HG02840 (cell line): ENCODE measurements at regions not wholly inside any gene's neighbourhood (a gene's known extent, or its start where the extent isn't known, plus 50 kb on each side); places are given as distances from the start of the nearest gene placed in this dataset.
"Not testable (repeated sequence)": the region's sequence is repeated elsewhere in the genome, so short reads cannot be mapped to it uniquely, and the experiment has no call there.

Experiments
- ATAC-seq: cut with Tn5 transposase; IDR thresholded peaks from one replicate; pipeline ENCODE4 v1.9.1; 2021; ENCODE audit warnings: mild to moderate bottlenecking, moderate library complexity, moderate number of reproducible peaks; ENCODE audit not compliant: unreplicated experiment, low FRiP score

DNA sequence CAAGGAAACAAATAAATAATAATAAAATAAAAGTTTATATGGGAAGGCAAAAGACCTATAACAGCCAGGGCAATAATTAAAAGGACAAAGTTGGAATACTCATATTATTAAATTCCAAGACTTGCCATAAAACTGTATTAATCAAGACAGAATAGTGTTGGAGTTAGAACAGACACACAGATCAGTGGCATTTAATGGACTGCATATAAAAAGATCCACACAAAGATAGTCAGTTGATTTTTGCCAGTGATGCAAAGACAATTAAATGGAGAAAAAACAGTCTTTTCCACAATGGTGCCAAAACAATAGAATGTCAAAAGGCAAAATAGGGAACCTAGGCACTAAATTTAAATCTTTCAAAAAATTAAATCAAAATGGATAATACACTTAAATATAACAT, 587.1 kb upstream of the GRIA3 start:
- ATAC-seq, result no peak

DNA sequence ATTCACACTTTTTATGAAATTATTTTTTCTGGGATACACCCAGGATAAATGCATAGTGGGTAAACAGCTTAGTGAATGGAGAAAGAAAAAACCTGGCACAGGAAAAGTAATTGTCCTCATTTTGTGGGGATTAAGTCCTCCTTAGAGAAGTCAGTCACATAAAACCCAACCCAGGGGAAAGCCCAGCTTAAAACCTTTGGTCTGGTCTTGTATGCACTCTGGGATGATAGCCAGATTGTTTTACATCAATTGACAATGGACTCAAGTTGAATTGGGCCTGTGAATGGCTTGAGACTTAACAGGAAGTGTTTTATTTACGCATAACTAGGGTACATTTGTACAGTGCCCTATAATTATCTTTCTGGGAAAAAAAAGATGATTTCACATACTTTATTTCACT, 561.3 kb upstream of the GRIA3 start:
- ATAC-seq, result no peak

DNA sequence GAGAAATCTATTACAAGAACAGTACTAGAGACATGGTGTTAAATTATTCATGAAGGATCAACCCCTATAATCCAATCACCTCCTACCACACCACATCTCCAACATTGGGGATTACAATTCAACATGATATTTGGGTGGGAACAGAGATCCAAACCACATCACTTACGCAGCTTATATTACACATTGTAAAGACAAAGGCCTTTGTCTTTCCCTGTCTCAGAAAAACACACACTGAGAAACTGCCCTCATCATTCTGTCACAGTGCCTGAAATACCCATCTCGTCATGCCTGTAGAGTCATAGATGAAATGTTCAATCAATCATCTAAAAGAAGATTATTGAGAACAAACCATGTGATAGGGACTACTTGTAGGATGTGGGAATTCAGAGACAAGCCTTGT, 558.8 kb upstream of the GRIA3 start:
- no peak for ATAC-seq

GRCh38 chrX:122625821-122626220, 558.3 kb upstream of the GRIA3 start:
- no peak for ATAC-seq

- no peak for ATAC-seq
Measured at GRCh38 chrX:122626871-122627270, 557.2 kb upstream of the GRIA3 start.

GRCh38 chrX:122641136-122641535, 542.9 kb upstream of the GRIA3 start:
- ATAC-seq, result no peak

DNA sequence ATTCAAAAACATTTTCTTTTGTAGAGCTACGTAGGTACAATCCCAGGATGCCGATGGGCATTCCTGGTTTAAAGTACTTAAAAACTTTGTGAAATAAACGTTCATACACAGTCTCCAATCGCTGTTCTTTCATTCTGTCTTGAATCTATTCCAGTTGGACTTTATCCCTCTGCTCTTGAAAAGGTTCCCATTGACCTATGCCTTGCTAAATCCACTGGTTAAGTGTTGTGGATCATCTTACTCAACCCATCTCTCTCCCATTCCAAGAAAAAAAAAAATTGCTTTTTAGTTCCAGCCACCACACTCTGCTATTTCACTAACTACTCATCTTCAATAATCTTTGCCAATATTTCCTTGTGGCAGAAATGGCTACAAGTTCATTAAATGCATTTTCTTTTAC, 542.3 kb upstream of the GRIA3 start:
- no peak for ATAC-seq

DNA sequence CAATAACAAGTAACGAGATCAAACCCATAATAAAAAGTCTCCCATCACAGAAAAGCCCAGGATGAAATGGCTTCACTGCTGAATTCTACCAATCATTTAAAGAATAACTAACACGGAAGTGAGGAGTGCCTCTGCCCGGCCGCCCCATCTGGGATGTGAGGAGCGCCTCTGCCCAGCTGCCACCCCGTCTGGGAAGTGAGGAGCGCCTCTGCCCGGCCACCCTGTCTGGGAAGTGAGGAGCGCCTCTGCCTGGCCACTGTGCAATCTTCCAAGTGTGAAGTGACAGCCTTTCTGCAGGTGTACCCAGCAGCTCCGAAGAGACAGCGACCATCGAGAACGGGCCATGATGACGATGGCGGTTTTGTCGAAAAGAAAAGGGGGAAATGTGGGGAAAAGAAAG, 528.8 kb upstream of the GRIA3 start:
- not testable (repeated sequence) for ATAC-seq

- ATAC-seq, result no peak
Measured at GRCh38 chrX:122666601-122667000, 517.5 kb upstream of the GRIA3 start.

DNA sequence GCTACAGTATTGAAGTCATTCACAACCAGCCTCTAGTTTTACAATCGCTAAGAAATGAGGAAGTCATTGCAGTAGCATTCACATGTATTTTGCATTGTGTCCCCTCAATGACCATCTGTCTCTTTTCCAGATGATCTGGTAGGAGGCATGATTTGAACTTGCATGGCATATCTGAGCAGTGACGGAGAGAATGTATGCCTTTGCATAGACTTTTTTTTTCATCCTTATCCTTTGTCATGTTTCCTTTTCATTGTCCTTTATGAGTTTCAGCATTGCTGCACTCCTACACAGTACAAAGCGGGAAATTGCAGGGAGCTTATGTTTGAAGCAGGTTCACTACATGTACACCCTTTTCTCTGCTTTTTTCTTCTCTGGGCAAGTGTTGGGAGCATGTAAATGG, 516.4 kb upstream of the GRIA3 start:
- ATAC-seq, result no peak

DNA sequence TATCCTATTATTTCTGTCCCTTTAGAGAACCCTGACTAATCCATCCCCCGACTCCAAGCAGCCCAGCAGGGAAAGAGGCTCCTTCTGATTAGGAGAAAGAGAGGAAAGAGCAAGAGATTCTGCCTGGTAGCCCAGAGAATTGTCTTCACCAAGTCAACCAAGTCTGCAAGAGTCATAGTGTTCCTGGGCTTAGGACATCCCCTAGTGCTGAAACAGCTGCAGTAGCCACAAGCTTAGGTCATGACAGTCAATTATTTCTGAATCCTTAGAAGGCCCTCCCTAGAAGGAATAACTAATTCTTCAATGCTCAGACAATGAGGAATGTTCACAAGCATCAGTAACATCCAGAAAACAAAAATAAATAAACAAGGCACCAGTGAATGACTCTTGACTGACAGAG, 480.3 kb upstream of the GRIA3 start:
- no peak for ATAC-seq

DNA sequence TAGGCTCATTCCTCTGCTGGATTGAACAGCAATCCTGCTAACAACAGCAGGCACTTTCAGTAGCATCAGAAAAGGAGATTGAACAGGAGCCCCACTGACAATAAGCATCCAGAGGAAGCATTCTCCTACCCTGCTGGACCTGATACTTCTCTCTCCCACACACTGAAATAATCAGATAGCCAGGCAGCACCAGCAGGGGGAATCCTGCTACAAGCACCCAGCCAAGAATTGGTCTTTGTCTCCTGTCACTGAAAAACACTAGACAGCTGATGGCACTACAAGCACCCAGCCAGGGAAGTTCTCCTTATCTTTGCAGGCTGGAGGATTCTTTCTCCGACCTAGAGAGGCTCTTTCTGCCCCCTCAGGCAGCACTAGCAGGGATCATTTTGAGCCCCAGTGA, 444.3 kb upstream of the GRIA3 start:
- no peak for ATAC-seq

GRCh38 chrX:122770581-122770980, 413.5 kb upstream of the GRIA3 start:
- ATAC-seq, result no peak

DNA sequence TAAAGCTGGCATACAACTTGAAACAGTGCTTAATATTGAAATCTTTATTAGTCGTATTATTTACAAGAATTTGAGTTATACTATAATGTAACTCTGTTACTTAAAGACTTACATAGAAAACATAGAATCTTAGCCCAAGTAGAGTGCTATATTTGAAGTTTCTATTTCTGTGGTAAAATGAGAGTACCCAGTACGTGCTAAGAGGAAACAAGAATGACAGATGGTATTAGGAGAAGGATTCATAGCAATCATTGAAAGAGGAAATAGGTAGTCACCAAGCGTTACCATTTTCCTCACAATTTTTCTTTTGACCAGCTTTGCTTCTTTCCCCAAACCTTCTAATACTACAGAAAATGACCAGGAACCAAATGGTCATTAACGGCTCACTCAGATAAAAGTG, 412.1 kb upstream of the GRIA3 start:
- no peak for ATAC-seq

DNA sequence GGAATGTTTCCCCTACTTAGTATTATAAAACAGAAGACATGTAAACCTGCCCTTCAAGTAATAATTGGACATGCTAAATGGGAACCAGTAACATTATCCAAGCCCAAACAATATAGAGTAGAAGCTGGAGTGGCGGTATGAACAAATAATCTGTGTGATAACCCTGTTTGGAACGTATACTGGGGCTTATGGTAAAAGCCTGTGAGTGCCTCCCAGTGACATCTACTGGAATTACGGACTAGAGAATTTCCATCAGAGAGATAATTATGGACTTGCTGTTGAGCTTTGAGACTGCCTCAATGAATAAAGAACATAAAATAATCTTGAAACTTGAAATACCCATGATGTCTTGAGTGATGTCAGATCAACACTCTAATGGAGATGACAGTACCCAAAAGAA, 406.3 kb upstream of the GRIA3 start:
- no peak for ATAC-seq

DNA sequence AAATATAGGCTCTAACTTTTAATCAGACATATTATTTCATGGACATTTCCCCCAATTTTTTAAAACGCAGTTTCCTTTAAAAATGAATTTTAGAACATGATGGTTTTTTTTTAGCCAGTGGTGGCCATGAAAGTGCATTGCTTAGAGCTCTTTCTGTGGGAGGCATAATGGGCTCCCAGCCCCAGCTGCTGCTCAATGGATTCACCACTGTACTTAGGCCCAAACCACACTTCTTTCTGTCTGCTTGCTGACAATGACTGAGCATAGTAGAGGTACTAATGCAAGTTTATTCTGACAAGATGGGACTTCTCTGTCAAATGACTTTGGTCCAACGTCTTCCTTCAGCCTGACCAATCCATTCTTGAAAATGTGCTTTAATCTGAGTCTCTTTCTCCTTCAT, 400.2 kb upstream of the GRIA3 start:
- ATAC-seq, result no peak

DNA sequence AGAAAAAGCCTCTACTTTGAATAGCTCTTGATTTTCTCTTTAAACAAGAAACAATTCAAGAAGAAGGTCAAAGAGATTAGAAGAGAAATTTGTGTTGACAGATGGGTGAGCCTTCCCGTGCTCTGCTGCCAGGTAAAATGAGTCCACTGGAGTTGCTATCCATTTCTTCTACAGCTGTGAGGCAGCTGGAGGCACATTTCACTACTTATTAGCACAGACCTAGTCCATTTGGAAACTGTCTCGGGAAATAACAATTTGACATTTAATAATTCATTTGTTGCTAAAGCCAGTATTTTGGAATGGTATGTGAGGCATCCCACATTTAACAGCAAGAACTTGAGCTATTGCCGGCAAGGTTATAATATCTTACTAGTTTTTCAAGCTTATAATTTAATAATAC, 396.8 kb upstream of the GRIA3 start:
- no peak for ATAC-seq

GRCh38 chrX:122788216-122788615, 395.9 kb upstream of the GRIA3 start:
- no peak for ATAC-seq

DNA sequence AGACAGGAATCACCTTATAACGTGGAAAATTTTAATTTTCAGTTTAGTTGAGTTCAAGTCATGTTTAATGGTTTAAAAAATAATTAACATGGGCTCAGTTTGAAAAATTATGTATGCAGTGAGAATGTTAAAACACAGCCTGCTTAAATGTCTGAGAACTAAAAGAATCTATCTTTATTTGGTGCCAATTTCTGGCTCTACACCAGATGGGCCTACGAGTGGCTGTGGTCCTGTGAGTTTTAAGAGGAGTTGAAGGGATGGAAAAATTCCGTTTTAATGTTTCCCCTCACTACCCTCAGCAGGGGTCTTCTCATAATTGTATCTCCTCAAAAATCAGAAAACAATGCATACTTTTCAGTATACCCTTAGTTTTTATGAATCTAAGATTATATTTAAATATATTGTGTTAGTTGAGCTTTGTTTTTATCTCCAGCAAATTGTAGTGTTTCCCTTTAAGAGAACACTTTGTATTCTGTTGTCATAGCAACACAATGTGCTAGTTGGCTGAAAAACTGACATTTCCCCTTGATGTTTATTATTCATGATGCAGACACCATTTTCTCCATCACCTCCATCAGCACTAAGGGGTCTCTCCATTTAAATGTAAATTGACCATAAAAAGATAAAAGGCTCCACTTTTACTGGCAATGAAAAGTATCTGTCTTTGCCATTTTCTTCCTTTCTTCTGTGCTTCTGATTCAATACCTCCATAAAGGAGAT, 393.5 kb upstream of the GRIA3 start:
- ATAC-seq, result no peak

- no peak for ATAC-seq
Measured at GRCh38 chrX:122813876-122814275, 370.2 kb upstream of the GRIA3 start.

DNA sequence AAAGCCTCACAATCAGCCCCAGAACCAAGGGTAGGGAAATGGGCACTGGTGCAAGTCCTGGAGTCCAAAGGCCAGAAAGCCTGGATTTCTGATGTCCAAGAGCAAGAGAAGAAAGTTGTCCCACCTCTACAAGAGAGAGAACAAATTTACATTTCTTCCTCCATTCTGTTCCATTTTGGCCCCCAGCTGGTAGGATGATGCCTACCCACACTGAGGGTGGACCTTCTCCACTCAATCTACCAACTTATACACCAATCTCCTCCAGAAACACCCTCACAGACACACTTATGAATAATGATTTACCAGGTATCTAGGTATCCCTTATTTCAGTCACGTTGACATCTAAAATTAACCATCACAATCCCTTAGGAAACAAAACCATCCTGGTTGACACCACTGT, 367.8 kb upstream of the GRIA3 start:
- ATAC-seq, result no peak

DNA sequence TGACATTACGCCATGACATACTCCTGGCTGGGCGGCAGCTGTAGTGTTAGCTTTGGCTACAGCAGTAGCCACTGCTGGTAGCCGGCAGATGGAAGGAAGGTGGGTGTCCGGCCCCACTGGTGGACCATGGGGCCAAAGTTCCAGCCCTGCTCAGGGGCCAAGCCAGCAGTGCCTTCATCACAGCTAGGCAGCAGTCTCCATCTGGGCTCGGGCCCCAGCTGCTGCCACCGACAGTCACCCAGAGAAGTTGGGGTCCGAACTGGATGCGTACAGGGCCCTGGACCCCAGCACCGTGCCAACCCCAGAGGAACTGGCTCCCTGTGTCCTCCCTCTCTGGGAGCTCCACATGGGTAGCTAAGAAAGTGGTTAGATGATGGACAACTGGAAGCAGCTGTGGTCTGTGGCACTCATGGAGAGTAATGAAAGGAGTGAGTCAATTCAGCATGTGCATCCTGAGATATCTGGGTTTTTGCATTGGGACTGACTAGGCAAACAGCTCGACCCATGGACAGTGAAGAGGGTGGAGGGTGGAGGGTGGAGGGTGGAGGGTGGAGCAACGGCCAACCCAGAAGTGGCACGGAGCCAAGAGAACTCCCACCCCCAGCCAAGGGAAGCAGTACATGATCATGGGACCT, 366.6 kb upstream of the GRIA3 start:
- ATAC-seq, result no peak
